ENCODE measurements at regions not wholly inside any gene's neighbourhood (a gene's known extent, or its start where the extent isn't known, plus 50 kb on each side); places are given as distances from the start of the nearest gene placed in this dataset.

DNA sequence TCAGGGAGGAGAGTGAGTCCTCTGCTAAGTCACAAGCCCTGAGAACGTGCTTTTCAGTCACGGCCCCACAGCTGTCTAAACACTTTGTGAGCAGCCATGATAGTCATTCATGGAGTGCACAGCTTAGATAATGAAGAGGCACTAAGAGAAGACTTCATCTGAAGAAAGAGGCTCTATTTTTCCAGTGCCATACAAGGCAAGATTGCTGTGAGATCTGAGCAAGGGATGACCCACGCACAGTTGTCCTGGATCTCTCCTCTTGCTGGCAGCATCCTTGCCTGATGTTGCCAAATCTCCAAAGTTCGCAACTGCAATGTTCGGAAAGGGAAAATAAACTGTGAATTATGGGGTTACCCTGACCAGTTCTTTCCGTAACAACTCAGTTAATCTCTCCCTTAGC is 418.7 kb downstream of the MEIS1 start:
- Histone ChIP-seq H3K4me3 (ENCODE audit: low read depth, low read length) (no peak overlapping the region), H3K9me3 (ENCODE audit: control insufficient read depth, low read length) (no peaks in the 10 kb centered on the region), H3K36me3 (ENCODE audit: control insufficient read depth, insufficient read depth, low read length) (no peaks in the 10 kb centered on the region), H3K4me1 (no peaks in the 10 kb centered on the region), H3K27me3 (ENCODE audit: control insufficient read depth, insufficient read depth, low read length) (no peaks in the 10 kb centered on the region), H2AFZ (no peak overlapping the region), H3K27ac (no peak overlapping the region), H3K79me2 (no peaks in the 10 kb centered on the region), H3K9ac (no peak overlapping the region), H3K4me2 (ENCODE audit: low read length) (no peak overlapping the region)
- TF ChIP-seq, protein P1, sequence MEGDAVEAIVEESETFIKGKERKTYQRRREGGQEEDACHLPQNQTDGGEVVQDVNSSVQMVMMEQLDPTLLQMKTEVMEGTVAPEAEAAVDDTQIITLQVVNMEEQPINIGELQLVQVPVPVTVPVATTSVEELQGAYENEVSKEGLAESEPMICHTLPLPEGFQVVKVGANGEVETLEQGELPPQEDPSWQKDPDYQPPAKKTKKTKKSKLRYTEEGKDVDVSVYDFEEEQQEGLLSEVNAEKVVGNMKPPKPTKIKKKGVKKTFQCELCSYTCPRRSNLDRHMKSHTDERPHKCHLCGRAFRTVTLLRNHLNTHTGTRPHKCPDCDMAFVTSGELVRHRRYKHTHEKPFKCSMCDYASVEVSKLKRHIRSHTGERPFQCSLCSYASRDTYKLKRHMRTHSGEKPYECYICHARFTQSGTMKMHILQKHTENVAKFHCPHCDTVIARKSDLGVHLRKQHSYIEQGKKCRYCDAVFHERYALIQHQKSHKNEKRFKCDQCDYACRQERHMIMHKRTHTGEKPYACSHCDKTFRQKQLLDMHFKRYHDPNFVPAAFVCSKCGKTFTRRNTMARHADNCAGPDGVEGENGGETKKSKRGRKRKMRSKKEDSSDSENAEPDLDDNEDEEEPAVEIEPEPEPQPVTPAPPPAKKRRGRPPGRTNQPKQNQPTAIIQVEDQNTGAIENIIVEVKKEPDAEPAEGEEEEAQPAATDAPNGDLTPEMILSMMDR (IDR thresholded peaks at IDR 0.05) = no peak

DNA sequence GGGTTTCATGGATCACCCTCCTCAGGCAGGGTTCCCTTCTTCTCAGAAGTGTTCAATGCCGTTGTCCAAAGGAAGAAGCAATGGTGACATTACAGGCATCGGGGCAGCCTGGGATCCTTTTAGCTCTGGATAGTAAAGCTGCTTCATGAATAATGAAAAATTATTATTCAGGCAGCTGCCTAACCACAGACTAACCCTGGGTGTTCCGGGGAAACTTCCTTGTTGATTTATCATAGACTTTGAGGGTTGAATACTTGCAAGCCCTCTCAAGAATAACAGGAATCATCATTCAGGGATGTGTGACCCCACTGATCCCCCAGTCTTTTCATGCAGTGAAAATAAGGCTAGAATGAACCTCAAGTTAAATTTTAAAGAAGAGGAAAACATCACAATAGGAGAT is 419.4 kb downstream of the MEIS1 start:
- Histone ChIP-seq H3K27ac (no peak overlapping the region), H3K79me2 (no peaks in the 10 kb centered on the region), H3K4me1 (no peaks in the 10 kb centered on the region), H3K4me3 (ENCODE audit: low read depth, low read length) (no peak overlapping the region), H3K27me3 (ENCODE audit: control insufficient read depth, insufficient read depth, low read length) (no peaks in the 10 kb centered on the region), H2AFZ (no peak overlapping the region), H3K9ac (no peak overlapping the region), H3K36me3 (ENCODE audit: control insufficient read depth, insufficient read depth, low read length) (no peaks in the 10 kb centered on the region), H3K9me3 (ENCODE audit: control insufficient read depth, low read length) (no peaks in the 10 kb centered on the region), H3K4me2 (ENCODE audit: low read length) (no peak overlapping the region)
- TF ChIP-seq, protein P1 (IDR thresholded peaks at IDR 0.05) = no peak

DNA sequence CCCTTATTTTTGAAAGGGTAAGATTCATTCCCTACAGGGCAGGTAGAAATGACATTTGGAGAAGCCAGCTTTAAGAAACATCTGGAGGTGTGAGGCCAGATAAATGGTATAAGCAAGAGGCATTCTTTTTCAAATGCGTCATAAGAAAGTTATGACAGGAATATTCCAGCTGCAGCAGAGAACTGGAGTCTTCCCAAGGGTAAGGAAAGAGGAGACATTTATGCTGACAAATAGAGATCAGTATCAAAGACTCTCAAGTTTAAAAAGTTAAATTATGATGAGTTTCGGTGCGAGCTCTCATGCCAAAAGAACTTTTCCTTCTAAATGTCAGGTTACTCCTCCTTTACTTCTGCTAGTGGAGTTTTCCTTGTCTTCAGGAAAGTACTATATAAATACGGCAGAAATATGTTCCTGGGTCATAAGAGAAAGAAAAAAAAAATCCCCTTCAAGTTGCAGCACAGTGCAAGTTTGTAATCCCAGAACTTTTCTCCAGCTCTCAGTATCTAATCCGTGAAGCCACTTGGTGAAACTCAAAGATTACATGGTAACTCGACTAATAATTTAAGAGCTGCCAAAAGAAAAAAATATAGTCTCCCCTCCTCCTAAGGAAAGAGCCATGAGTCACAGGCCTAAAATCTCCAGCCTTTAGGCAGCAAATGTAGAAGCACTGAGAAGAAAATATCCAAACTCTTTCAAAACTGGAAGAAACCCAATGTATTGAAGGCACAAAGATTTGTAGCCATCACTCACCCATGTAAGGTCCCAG is 428.1 kb downstream of the MEIS1 start:
- TF ChIP-seq, protein P1 (IDR thresholded peaks at IDR 0.05) = no peak
- Histone ChIP-seq H3K27ac (no peak overlapping the region), H3K36me3 (ENCODE audit: control insufficient read depth, insufficient read depth, low read length) (no peaks in the 10 kb centered on the region), H2AFZ (peak overlapping the region; percentile 45), H3K4me3 (ENCODE audit: low read depth, low read length) (no peak overlapping the region), H3K9ac (no peak overlapping the region), H3K4me1 (no peaks in the 10 kb centered on the region), H3K79me2 (no peaks in the 10 kb centered on the region), H3K4me2 (ENCODE audit: low read length) (no peak overlapping the region), H3K9me3 (ENCODE audit: control insufficient read depth, low read length) (no peaks in the 10 kb centered on the region), H3K27me3 (ENCODE audit: control insufficient read depth, insufficient read depth, low read length) (no peaks in the 10 kb centered on the region)

DNA sequence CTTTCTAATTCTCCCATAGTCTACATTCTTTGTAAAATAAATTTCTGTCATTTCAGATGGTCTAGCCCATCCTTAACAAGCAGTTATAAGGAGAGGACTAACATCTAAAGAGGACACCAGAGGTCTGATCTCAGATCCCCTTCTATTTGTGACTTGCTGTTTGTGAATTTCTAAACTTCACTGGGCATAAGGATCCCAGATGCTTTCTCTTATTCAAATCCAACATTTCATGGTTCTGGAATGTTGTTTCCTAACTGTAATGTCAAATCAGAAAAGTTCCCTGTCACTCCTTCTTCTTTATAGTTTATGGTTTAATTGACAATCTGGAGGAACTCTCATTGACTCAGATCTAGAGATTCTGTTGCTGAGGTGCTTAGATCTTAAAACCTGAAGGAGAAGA is 430.2 kb downstream of the MEIS1 start:
- Histone ChIP-seq H3K27ac (no peak overlapping the region), H3K27me3 (ENCODE audit: control insufficient read depth, insufficient read depth, low read length) (no peaks in the 10 kb centered on the region)

More for the DNA sequence above, 430.2 kb downstream of the MEIS1 start:
- Histone ChIP-seq H3K4me2 (ENCODE audit: low read length) (no peak overlapping the region), H3K79me2 (no peaks in the 10 kb centered on the region), H3K4me1 (no peaks in the 10 kb centered on the region), H3K9ac (no peak overlapping the region), H2AFZ (no peak overlapping the region), H3K4me3 (ENCODE audit: low read depth, low read length) (no peak overlapping the region), H3K36me3 (ENCODE audit: control insufficient read depth, insufficient read depth, low read length) (no peaks in the 10 kb centered on the region), H3K9me3 (ENCODE audit: control insufficient read depth, low read length) (no peaks in the 10 kb centered on the region)
- TF ChIP-seq, protein P1 (IDR thresholded peaks at IDR 0.05) = no peak
